Hepatocyte (in vitro differentiated cells): ENCODE measurements at regions not wholly inside any gene's neighbourhood (a gene's known extent, or its start where the extent isn't known, plus 50 kb on each side); places are given as distances from the start of the nearest gene placed in this dataset.

ENCODE experiments used
- DNase-seq: peaks from one replicate; pipeline ENCODE4 v3.0.0-alpha.2; 2016; ENCODE audit warnings: low spot score
- H2AFZ ChIP-seq: fragments of 200-600 bp; sonication (generic); 2 replicates; pipeline ENCODE4 v1.6.0; 2016; ENCODE audit warnings: antibody characterized with exemption, mild to moderate bottlenecking
- H3K27ac ChIP-seq: fragments of 200-600 bp; sonication (generic); 2 replicates; pipeline ENCODE4 v1.5.1; 2016; ENCODE audit warnings: mild to moderate bottlenecking
- H3K27me3 ChIP-seq: fragments of 200-600 bp; sonication (generic); 2 replicates; pipeline ENCODE4 v1.6.1; 2016
- H3K36me3 ChIP-seq: fragments of 200-600 bp; sonication (generic); replicated peaks from 2 replicates; pipeline ENCODE4 v1.5.1; 2016; ENCODE audit warnings: low read depth; ENCODE audit not compliant: insufficient read depth
- H3K4me1 ChIP-seq: fragments of 200-600 bp; sonication (generic); 2 replicates; pipeline ENCODE4 v1.5.1; 2016; ENCODE audit warnings: mild to moderate bottlenecking, moderate library complexity; ENCODE audit not compliant: insufficient read depth
- H3K4me2 ChIP-seq: fragments of 200-600 bp; sonication (generic); 2 replicates; pipeline ENCODE4 v1.6.0; 2016
- H3K4me3 ChIP-seq: fragments of 200-600 bp; sonication (generic); 2 replicates; pipeline ENCODE4 v1.5.1; 2016; ENCODE audit warnings: mild to moderate bottlenecking
- H3K79me2 ChIP-seq: fragments of 200-600 bp; sonication (generic); 2 replicates; pipeline ENCODE4 v1.6.0; 2017; ENCODE audit warnings: mild to moderate bottlenecking
- H3K9me2 ChIP-seq: fragments of 200-600 bp; sonication (generic); replicated peaks from 2 replicates; pipeline ENCODE4 v1.6.0; 2017; ENCODE audit warnings: mild to moderate bottlenecking; ENCODE audit not compliant: insufficient read depth
- H3K9me3 ChIP-seq: fragments of 200-600 bp; sonication (generic); 2 replicates; pipeline ENCODE4 v1.5.1; 2016; ENCODE audit warnings: low read depth, mild to moderate bottlenecking
- H4K20me1 ChIP-seq: fragments of 200-600 bp; sonication (generic); 2 replicates; pipeline ENCODE4 v1.6.0; 2016; ENCODE audit warnings: mild to moderate bottlenecking; ENCODE audit not compliant: insufficient read depth, poor library complexity, severe bottlenecking
- EZH2 ChIP-seq: fragments of 200-600 bp; sonication (generic); IDR thresholded peaks from 2 replicates; pipeline ENCODE4 v1.6.1; 2016; ENCODE audit warnings: antibody characterized with exemption, mild to moderate bottlenecking, borderline replicate concordance
- EZH2phosphoT487 ChIP-seq: fragments of 200-600 bp; sonication (generic); IDR thresholded peaks from one replicate; pipeline ENCODE4 v1.6.1; 2018; ENCODE audit warnings: antibody characterized with exemption, mild to moderate bottlenecking, low read depth, moderate library complexity; ENCODE audit not compliant: unreplicated experiment, severe bottlenecking
- WGBS: methylation state at CpG from one replicate; pipeline ENCODE4 v1.1.6; 2016; ENCODE audit warnings: low lambda C conversion rate; ENCODE audit errors: missing lambda C conversion rate; 5-methylcytosine and 5-hydroxymethylcytosine counted together
- TF ChIP-seq, protein P1 (sequence below): fragments of 200-600 bp; sonication (generic); IDR thresholded peaks from 2 replicates; pipeline ENCODE4 v1.5.1; 2016; ENCODE audit warnings: antibody characterized with exemption, mild to moderate bottlenecking; ENCODE audit not compliant: poor library complexity

DNA sequence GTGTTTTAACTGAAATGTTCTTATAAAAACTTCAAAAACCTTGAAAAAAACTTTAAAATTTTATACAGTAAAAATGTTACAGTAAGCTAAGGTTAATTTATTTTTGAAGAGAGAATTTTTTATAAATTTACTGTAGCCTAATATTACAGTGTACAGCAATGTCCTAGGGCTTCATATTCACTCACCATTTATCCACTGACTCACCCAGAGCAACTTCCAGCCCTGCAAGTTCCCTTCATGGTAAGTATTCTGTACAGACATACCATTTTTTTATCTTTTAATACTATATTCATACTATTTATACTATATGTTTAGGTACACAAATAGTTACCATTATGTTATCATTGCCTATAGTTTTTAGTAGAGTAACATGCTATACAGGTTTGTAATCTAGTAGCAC is 396.7 kb upstream of the MMADHC start:
- Histone ChIP-seq H3K9me2 (no peaks in the 10 kb centered on the region), H3K4me1 (no peaks in the 10 kb centered on the region), H3K4me2 (no peak overlapping the region), H4K20me1 (no peaks in the 10 kb centered on the region), H3K36me3 (no peaks in the 10 kb centered on the region), H3K27me3 (no peaks in the 10 kb centered on the region), H3K27ac (no peak overlapping the region), H3K4me3 (no peak overlapping the region), H3K79me2 (no peaks in the 10 kb centered on the region), H3K9me3 (no peaks in the 10 kb centered on the region), H2AFZ (no peak overlapping the region)
- TF ChIP-seq EZH2phosphoT487 (no peak), EZH2 (no peak)
- TF ChIP-seq, protein P1, sequence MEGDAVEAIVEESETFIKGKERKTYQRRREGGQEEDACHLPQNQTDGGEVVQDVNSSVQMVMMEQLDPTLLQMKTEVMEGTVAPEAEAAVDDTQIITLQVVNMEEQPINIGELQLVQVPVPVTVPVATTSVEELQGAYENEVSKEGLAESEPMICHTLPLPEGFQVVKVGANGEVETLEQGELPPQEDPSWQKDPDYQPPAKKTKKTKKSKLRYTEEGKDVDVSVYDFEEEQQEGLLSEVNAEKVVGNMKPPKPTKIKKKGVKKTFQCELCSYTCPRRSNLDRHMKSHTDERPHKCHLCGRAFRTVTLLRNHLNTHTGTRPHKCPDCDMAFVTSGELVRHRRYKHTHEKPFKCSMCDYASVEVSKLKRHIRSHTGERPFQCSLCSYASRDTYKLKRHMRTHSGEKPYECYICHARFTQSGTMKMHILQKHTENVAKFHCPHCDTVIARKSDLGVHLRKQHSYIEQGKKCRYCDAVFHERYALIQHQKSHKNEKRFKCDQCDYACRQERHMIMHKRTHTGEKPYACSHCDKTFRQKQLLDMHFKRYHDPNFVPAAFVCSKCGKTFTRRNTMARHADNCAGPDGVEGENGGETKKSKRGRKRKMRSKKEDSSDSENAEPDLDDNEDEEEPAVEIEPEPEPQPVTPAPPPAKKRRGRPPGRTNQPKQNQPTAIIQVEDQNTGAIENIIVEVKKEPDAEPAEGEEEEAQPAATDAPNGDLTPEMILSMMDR, result no peak
- no peak for DNase-seq

DNA sequence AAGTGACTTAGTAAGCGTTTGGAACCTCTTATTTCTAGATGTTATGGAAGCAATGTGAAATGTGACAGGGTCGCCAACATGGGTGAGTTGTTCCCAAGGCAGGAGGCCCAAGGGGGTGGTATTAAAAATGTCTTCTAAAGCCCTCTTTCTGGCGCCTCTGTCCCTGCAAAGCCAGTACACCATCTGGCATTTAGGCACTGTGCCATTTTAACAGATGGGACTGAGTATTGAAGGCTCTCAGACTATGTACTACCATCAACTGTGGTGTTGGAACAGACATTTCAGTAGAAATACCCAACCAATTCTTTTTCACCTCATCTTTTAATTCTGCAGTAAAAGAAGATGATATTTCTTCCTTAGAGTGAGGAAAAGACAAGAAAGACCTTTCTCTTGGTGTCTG is 384.5 kb upstream of the MMADHC start:
- H3K27me3 ChIP-seq, result no peaks in the 10 kb centered on the region
- no peaks in the 10 kb centered on the region for H3K79me2 ChIP-seq
- WGBS, result 84% methylated on average over 3 of the region's 3 CpGs
- DNase-seq, result no peak
- H3K4me2 ChIP-seq, result no peak overlapping the region
- H3K4me3 ChIP-seq, result no peak overlapping the region
- H2AFZ ChIP-seq, result no peak overlapping the region
- H3K36me3 ChIP-seq, result no peaks in the 10 kb centered on the region
- H4K20me1 ChIP-seq, result no peaks in the 10 kb centered on the region
- H3K27ac ChIP-seq, result no peak overlapping the region
- TF ChIP-seq, protein P1, result no peak
- no peak for TF ChIP-seq EZH2phosphoT487
- no peak for TF ChIP-seq EZH2
- H3K4me1 ChIP-seq, result no peaks in the 10 kb centered on the region
- no peaks in the 10 kb centered on the region for H3K9me3 ChIP-seq
- H3K9me2 ChIP-seq, result no peaks in the 10 kb centered on the region

DNA sequence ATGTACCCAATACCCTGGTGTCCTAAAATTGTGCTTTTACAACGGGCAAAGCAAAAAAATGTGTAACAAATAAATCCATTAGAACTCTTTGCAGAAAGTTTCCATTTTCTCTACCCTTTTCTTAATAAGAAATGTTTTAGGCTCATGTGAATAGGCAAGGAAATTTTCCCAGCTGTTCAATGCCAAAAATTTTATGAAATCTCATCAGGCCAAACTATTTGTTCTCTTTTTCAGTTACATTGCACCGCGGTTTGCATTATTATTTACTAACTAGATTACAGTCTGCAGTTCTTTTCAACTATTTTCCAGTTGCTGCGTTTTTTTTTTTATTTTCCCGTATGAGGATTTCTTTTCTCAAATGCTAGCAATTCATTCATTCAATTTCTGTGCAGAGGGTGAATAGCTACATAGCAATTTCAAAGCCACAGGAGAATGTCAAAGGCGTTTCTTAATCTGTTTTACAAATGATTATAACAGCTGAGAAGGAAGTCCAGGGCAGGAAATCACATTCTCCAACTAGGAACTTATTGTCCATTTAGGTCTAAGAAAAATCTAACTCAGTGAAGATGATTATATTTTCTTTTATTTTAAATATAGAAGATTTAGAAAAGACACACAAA is 367.5 kb upstream of the MMADHC start:
- no peak overlapping the region for H2AFZ ChIP-seq
- H3K9me2 ChIP-seq, result no peaks in the 10 kb centered on the region
- H3K4me1 ChIP-seq, result no peaks in the 10 kb centered on the region
- no peak for DNase-seq
- TF ChIP-seq, protein P1, result no peak
- TF ChIP-seq EZH2, result no peak
- no peak for TF ChIP-seq EZH2phosphoT487
- no peaks in the 10 kb centered on the region for H3K36me3 ChIP-seq
- H4K20me1 ChIP-seq, result no peaks in the 10 kb centered on the region
- H3K4me2 ChIP-seq, result no peak overlapping the region
- H3K4me3 ChIP-seq, result no peak overlapping the region
- H3K9me3 ChIP-seq, result no peaks in the 10 kb centered on the region
- H3K79me2 ChIP-seq, result no peaks in the 10 kb centered on the region
- 91% methylated on average over 6 of the region's 6 CpGs for WGBS
- no peak overlapping the region for H3K27ac ChIP-seq
- no peaks in the 10 kb centered on the region for H3K27me3 ChIP-seq

DNA sequence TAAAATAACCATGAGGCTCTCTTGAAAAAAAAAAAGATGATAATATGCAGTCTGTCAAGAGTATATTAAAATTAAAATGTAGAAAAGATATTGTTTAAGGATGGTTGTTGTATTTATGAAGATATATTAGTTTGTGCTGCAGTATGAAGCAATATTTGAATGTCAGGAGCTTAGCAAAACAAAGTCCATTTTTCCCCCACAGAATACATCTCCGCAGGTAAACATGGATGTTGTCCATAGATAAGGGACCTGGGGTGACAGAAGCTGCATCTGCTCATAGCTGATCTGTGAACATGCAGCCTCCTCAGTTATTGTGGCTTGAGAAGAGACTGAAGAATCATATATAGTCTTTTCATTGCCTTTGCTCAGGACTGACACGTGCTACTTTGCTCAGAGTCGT is 366.1 kb upstream of the MMADHC start:
- H3K4me1 ChIP-seq, result no peaks in the 10 kb centered on the region
- no peaks in the 10 kb centered on the region for H3K36me3 ChIP-seq
- no peaks in the 10 kb centered on the region for H3K9me2 ChIP-seq
- H3K4me3 ChIP-seq, result no peak overlapping the region
- H3K4me2 ChIP-seq, result no peak overlapping the region
- H4K20me1 ChIP-seq, result no peaks in the 10 kb centered on the region
- H2AFZ ChIP-seq, result no peak overlapping the region
- TF ChIP-seq EZH2 (no peak), EZH2phosphoT487 (no peak)
- TF ChIP-seq, protein P1, result no peak
- WGBS, result 68% methylated on average over 3 of the region's 3 CpGs
- no peaks in the 10 kb centered on the region for H3K79me2 ChIP-seq
- peak; percentile 9 for DNase-seq
- H3K9me3 ChIP-seq, result no peaks in the 10 kb centered on the region
- H3K27ac ChIP-seq, result no peak overlapping the region
- no peaks in the 10 kb centered on the region for H3K27me3 ChIP-seq
